Activated CD4-positive, alpha-beta T cell treated with anti-CD3 and anti-CD28 coated beads for 48 hours (primary cell): ENCODE measurements at regions not wholly inside any gene's neighbourhood (a gene's known extent, or its start where the extent isn't known, plus 50 kb on each side); places are given as distances from the start of the nearest gene placed in this dataset.

ENCODE experiments used
- DNase-seq: peaks from one replicate; pipeline ENCODE4 v3.0.0-alpha.2; 2020

- DNase-seq: no peak
These were observed 417.7 kb downstream of the TAF11L14 start for GRCh38 chr5:18051953-18052352.

- DNase-seq: no peak
These were observed 418.3 kb downstream of the TAF11L14 start for GRCh38 chr5:18052569-18052968.

GRCh38 chr5:18057725-18058124 is 423.5 kb downstream of the TAF11L14 start:
- no peak for DNase-seq

- DNase-seq: no peak
These were observed 433.4 kb downstream of the TAF11L14 start for GRCh38 chr5:18067615-18068014.

- DNase-seq: no peak
These were observed 434.6 kb downstream of the TAF11L14 start for GRCh38 chr5:18068826-18069225.

GRCh38 chr5:18069790-18070189 is 435.5 kb downstream of the TAF11L14 start:
- DNase-seq: no peak

- DNase-seq: no peak
These were observed 438.3 kb downstream of the TAF11L14 start for GRCh38 chr5:18072600-18072999.

GRCh38 chr5:18074961-18075360 is 440.7 kb downstream of the TAF11L14 start:
- no peak for DNase-seq

GRCh38 chr5:18078157-18078556 is 443.9 kb downstream of the TAF11L14 start:
- no peak for DNase-seq

GRCh38 chr5:18079831-18080230 is 445.6 kb downstream of the TAF11L14 start:
- DNase-seq: no peak

- DNase-seq: no peak
These were observed 453.8 kb downstream of the TAF11L14 start for GRCh38 chr5:18088020-18088579.

GRCh38 chr5:18090177-18090576 is 455.9 kb downstream of the TAF11L14 start:
- no peak for DNase-seq

- no peak for DNase-seq
These were observed 456.9 kb downstream of the TAF11L14 start for GRCh38 chr5:18091142-18091541.

- no peak for DNase-seq
These were observed 457.5 kb downstream of the TAF11L14 start for GRCh38 chr5:18091758-18092157.

- no peak for DNase-seq
These were observed 460.8 kb downstream of the TAF11L14 start for GRCh38 chr5:18095061-18095460.

- DNase-seq: no peak
These were observed 463.6 kb downstream of the TAF11L14 start for GRCh38 chr5:18097817-18098216.

- no peak for DNase-seq
These were observed 464.4 kb downstream of the TAF11L14 start for GRCh38 chr5:18098691-18099090.

GRCh38 chr5:18099261-18099660 is 465.0 kb downstream of the TAF11L14 start:
- DNase-seq: no peak

GRCh38 chr5:18101532-18101931 is 467.3 kb downstream of the TAF11L14 start:
- DNase-seq: no peak

GRCh38 chr5:18102733-18103132 is 468.5 kb downstream of the TAF11L14 start:
- no peak for DNase-seq

- DNase-seq: no peak
These were observed 471.2 kb downstream of the TAF11L14 start for GRCh38 chr5:18105449-18105848.

GRCh38 chr5:18111906-18112465 is 477.7 kb downstream of the TAF11L14 start:
- DNase-seq: no peak

- DNase-seq: no peak
These were observed 479.5 kb downstream of the TAF11L14 start for GRCh38 chr5:18113721-18114120.

GRCh38 chr5:18114151-18114757 is 480.0 kb downstream of the TAF11L14 start:
- no peak for DNase-seq

GRCh38 chr5:18117968-18118367 is 483.7 kb downstream of the TAF11L14 start:
- no peak for DNase-seq
